ENCODE measurements at regions not wholly inside any gene's neighbourhood (a gene's known extent, or its start where the extent isn't known, plus 50 kb on each side); places are given as distances from the start of the nearest gene placed in this dataset.
"Not testable (repeated sequence)": the region's sequence is repeated elsewhere in the genome, so short reads cannot be mapped to it uniquely, and the experiment has no call there.

DNA sequence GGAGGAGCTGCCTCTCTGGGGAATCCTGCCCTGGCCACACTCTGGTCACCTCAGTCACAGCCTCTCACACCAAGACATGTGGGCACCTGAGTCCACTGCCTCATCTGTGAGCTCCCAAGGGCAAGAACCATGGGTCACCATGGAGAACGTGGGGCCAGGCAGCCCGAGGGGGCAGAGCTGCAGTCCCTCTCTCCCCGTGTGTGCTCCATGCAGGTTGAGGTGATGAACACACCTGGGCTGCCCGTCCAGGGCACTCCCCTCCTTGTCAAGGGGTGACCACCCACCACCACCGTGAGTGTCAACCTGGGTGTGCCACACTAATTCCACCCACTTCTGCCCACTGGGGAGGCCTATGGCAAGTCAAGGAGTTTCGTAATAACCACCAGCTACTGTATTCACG, 159.6 kb upstream of the RAB6C start:
- DNase-seq (ENCODE audit: low read depth) = no peak

DNA sequence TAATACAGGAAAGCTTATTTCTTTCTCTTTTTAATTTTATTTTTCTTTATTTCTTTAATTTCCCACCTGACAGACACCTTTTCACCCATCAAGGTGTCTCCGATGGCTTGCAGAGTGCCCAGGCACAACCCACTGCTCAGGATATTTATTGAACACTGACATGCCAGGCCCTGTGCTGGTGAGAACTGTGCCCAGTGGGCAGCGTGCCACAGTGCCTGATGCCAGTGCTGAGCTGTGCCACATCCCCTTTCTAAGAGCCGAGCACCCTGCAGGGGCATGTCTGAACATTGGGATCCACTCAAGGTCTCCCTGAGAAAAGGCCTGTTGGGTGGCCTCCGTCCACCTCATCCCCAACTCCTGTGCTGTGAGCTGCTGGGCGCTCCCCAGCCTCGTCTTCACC, 158.6 kb upstream of the RAB6C start:
- no peak for DNase-seq (ENCODE audit: low read depth)

DNA sequence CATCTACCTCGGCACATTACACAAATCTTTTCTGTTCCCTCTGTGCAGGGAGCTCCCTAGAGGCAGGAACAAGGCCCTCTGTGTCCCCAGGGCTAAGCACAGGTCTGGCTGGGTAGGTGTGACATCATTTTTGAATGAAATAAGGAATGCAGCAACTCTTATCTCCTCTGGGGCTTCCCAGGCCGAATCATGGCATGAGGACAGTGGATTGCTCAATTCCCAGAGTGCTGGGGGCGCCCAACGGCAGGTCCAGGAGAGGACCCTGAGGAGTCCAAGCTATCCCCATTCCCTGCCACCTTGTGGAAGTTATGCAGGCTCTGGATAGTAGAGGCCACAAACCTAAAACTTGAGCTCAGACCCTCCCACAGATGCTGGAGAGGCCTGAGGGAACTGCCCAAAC, 158.0 kb upstream of the RAB6C start:
- no peak for DNase-seq (ENCODE audit: low read depth)

- no peak for DNase-seq (ENCODE audit: low read depth)
These were observed 156.4 kb upstream of the RAB6C start for GRCh38 chr2:129823044-129823443.

- no peak for DNase-seq (ENCODE audit: low read depth)
These were observed 152.0 kb upstream of the RAB6C start for GRCh38 chr2:129827311-129828090.

- DNase-seq (ENCODE audit: low read depth) = no peak
These were observed 150.7 kb upstream of the RAB6C start for GRCh38 chr2:129828792-129829191.

DNA sequence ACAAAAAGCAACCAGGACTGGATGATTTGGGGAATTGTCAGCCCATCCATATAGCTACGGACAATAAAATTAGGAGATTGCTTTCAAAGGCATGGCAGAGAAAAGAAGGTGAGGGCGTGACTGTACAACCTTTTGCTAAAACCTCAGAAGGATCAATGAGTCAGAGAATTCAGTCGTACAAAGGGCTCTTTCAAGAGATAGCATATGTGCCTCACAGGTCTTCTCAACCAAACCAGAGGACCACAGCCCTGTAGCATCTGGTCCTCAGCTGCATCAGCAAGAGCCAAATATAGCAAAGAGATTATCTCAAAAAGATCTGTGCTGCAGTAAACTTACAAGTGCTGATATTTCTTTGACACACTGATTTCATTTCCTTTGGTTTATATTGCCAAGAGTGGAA, 149.9 kb upstream of the RAB6C start:
- no peak for DNase-seq (ENCODE audit: low read depth)

DNA sequence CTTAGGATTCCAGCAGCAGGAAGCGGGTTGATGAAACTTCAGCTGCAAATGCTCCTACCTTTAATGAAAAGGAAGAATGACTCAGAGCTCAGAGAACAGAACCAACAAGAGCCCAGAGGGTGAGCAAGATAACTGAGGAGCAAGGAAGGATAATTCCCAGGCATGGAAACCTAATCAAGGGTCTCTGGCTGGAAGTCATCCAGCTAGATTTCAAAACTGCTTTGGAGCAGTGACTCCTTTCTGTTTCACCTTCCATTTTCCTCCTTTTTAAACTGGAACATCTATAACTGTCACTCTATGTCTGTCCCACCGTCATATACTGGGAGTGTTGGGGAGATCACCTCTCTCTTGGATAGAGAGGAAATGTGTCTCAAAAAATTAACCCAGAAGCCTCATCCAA, 148.4 kb upstream of the RAB6C start:
- no peak for DNase-seq (ENCODE audit: low read depth)

DNA sequence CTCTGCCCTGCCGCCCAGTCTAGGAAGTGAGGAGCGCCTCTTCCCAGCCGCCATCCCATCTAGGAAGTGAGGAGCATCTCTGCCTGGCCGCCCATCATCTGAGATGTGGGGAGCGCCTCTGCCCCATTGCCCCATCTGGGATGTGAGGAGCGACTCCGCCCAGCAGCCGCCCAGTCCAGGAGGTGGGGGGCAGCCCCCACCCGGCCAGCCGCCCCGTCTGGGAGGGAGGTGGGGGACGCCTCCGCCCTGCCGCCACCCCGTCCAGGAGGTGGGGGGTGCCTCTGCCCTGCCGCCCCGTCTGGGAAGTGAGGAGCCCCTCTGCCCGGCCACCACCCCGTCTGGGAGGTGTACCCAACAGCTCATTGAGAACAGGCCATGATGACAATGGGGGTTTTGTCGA, 146.0 kb upstream of the RAB6C start:
- not testable (repeated sequence) for DNase-seq (ENCODE audit: low read depth)

DNA sequence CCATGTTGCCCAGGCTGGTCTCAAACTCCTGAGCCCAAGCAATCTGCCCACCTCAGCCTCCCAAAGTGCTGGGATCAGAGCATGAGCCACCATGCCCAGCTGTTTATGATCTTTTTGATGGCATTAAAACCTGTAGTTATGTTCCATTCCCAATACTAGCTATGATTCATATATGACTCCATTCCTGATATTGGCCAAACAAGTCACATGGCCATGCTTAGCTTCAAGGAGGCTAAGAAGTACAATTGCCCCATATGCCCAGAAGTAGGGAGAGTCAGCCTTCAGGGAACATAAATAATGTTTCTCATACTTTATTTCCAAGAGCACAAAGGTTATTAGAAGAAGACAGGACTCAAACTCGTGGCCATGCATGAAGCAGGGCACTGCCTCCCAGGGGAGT, 132.4 kb upstream of the RAB6C start:
- DNase-seq (ENCODE audit: low read depth) = no peak

- DNase-seq (ENCODE audit: low read depth) = no peak
These were observed 129.8 kb upstream of the RAB6C start for GRCh38 chr2:129849559-129850160.

DNA sequence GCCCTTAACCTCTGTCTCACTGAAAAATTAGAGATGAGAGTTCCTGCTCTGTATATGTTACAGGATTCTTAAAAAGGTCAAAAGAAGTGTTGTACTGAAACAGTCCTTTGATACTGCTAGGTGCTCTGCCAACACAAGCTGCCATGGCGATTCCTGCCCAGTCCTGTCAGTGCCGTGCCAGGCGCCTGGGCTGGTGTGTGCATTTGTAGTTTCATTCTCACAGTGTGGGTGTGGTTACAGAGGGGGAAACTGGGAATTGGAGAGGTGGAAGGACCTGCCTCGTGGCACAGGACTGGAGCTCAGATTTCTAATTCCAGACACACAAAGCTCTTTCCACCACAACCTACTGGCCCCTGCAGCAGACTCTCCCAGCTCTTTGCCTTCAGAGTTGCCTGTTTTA, 122.3 kb upstream of the RAB6C start:
- DNase-seq (ENCODE audit: low read depth) = no peak

DNA sequence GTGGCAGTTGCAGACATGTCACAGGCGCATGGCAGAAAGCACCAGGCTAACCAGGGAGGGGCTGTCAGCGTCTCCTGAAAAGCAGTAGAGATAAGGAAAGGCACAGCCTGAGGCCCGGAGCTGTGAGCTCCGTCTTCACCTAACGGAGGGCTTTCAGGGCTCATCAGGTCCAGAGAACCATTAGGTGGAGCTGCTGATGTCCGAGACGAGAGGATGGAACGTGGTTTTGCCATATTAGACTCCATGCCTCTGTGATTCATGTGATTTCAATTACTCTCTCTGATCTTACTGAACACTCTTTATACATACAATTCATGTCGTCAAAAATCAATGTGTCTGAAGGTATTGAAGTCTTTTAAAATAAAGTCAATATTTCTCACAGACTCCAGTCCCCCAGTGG, 120.3 kb upstream of the RAB6C start:
- no peak for DNase-seq (ENCODE audit: low read depth)

- DNase-seq (ENCODE audit: low read depth) = no peak
These were observed 119.4 kb upstream of the RAB6C start for GRCh38 chr2:129860088-129860487.

GRCh38 chr2:129861666-129862288, 117.7 kb upstream of the RAB6C start:
- no peak for DNase-seq (ENCODE audit: low read depth)

- no peak for DNase-seq (ENCODE audit: low read depth)
These were observed 116.8 kb upstream of the RAB6C start for GRCh38 chr2:129862668-129863067.

GRCh38 chr2:129863350-129863749, 116.1 kb upstream of the RAB6C start:
- no peak for DNase-seq (ENCODE audit: low read depth)

GRCh38 chr2:129864719-129865118, 114.7 kb upstream of the RAB6C start:
- no peak for DNase-seq (ENCODE audit: low read depth)

DNA sequence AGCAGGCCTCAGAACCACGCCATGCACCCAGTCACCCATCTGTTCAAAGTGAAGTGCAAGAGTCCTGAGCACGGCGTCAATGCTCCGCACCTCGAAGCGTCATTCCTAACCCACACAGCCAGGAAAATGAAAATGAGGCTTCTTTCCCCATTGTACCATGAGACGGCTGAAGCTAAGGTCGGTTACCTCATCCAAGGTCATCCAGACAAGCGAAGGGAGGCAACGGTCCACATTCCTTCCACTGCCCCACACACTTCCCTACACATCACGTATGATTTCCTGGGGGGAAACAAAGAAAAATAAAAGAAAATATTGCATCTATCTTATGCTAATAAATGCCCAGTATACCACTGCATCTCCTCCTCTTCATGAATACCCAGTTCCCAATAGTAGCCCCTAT, 113.5 kb upstream of the RAB6C start:
- no peak for DNase-seq (ENCODE audit: low read depth)

DNA sequence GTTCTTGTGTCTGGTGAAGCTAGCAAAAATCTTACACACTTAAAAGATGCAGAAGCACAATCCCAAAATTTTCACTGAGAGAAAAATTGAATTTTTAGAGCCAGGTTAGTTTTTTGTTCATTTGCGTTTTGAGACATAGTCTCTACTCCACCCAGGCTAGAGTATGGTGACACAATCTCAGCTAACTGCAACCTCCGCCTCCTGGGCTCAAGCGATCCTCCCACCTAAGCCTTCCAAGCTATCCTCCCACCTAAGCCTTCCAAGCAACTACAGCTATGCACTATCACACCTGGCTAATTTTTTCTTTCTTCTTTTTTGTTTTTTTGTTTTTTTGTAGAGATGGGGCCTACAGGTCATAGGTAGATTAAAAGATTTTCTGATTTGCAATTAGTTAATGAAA, 113.1 kb upstream of the RAB6C start:
- DNase-seq (ENCODE audit: low read depth) = no peak

GRCh38 chr2:129868151-129868550, 111.3 kb upstream of the RAB6C start:
- DNase-seq (ENCODE audit: low read depth) = no peak

- no peak for DNase-seq (ENCODE audit: low read depth)
These were observed 108.7 kb upstream of the RAB6C start for GRCh38 chr2:129870685-129871241.

DNA sequence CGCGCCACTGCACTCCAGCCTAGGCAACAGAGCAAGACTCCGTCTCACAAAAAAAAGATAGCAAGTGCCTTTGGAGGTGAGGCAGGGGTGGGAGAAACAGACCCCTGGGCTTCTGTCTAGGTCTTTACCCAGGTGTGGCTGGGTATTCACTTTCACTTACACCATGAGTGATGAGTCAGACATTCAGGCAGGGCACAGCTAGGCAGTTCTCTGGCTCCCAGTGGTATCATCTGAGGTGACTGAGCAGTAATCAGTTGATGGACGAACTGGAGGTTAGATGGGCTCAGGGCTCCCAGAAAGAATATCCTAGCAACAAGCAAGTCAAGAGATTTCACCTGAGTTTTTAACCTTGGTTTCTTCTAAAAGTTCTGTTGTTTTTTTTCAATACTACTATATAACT, 107.0 kb upstream of the RAB6C start:
- no peak for DNase-seq (ENCODE audit: low read depth)
